Keratinocyte (primary cell): ENCODE measurements at regions not wholly inside any gene's neighbourhood (a gene's known extent, or its start where the extent isn't known, plus 50 kb on each side); places are given as distances from the start of the nearest gene placed in this dataset.

Experiments used
- DNase-seq: peaks from one replicate; pipeline ENCODE4 v3.0.0-alpha.2; 2011; ENCODE audit warnings: low read depth, missing footprints, low spot score
- FAIRE-seq: peaks from 2 replicates; lab custom pipeline; 2011; peaks lifted over from hg19 to GRCh38; lab: Jason Lieb, UNC
- H2AFZ ChIP-seq: 2 replicates; pipeline ENCODE4 v1.6.0; 2012; ENCODE audit warnings: low read length, control low read depth, inconsistent platforms; ENCODE audit not compliant: control insufficient read depth
- H3K27ac ChIP-seq: 2 replicates; pipeline ENCODE4 v1.5.1; 2011; ENCODE audit warnings: low read length; ENCODE audit not compliant: control insufficient read depth, insufficient read depth
- H3K27me3 ChIP-seq: 3 replicates; pipeline ENCODE4 v1.6.0; 2011; ENCODE audit warnings: low read length; ENCODE audit not compliant: control insufficient read depth, insufficient read depth; ENCODE audit errors: extremely low read depth
- H3K36me3 ChIP-seq, 2 experiments: 2 replicates in 1 of 2; 3 replicates in 1 of 2; pipeline ENCODE4 v1.5.1; 2011; ENCODE audit warnings: low read length in 2 of 2, mild to moderate bottlenecking in 1 of 2; ENCODE audit not compliant: control insufficient read depth in 2 of 2, insufficient read depth in 2 of 2; ENCODE audit errors: extremely low read depth in 1 of 2
- H3K4me1 ChIP-seq: 3 replicates; pipeline ENCODE4 v1.5.1; 2011; ENCODE audit warnings: low read length; ENCODE audit not compliant: control insufficient read depth, insufficient read depth; ENCODE audit errors: extremely low read depth
- H3K4me2 ChIP-seq: 3 replicates; pipeline ENCODE4 v1.6.0; 2011; ENCODE audit warnings: low read depth, low read length; ENCODE audit not compliant: control insufficient read depth, insufficient read depth; ENCODE audit errors: extremely low read depth
- H3K4me3 ChIP-seq, 3 experiments: fragments of 200-600 bp in 1 of 3; sonication (generic) in 1 of 3; 2 replicates in 2 of 3; 3 replicates in 1 of 3; pipeline ENCODE4 v1.5.1; 2011 to 2016; ENCODE audit warnings: low read length in 3 of 3, mild to moderate bottlenecking in 3 of 3, control low read depth in 2 of 3, inconsistent platforms in 1 of 3, low read depth in 1 of 3, mixed read lengths in 1 of 3, mixed run types in 1 of 3, moderate library complexity in 1 of 3; ENCODE audit not compliant: control insufficient read depth in 2 of 3, insufficient read depth in 2 of 3; ENCODE audit errors: extremely low read depth in 1 of 3
- H3K79me2 ChIP-seq: 2 replicates; pipeline ENCODE4 v1.6.0; 2012; ENCODE audit warnings: low read length; ENCODE audit not compliant: control insufficient read depth, insufficient read depth
- H3K9ac ChIP-seq: 3 replicates; pipeline ENCODE4 v1.6.0; 2011; ENCODE audit warnings: low read length; ENCODE audit not compliant: control insufficient read depth, insufficient read depth; ENCODE audit errors: extremely low read depth
- H3K9me1 ChIP-seq: 3 replicates; pipeline ENCODE4 v1.6.0; 2011; ENCODE audit warnings: low read length; ENCODE audit not compliant: control insufficient read depth, insufficient read depth; ENCODE audit errors: extremely low read depth
- H3K9me3 ChIP-seq: 2 replicates; pipeline ENCODE4 v1.5.1; 2012; ENCODE audit warnings: low read depth, low read length; ENCODE audit not compliant: control insufficient read depth
- H4K20me1 ChIP-seq: 3 replicates; pipeline ENCODE4 v1.6.0; 2011; ENCODE audit warnings: low read length; ENCODE audit not compliant: control insufficient read depth, insufficient read depth; ENCODE audit errors: extremely low read depth
- EZH2 ChIP-seq: IDR thresholded peaks from one replicate; pipeline ENCODE4 v1.6.1; 2012; ENCODE audit warnings: inconsistent platforms, mild to moderate bottlenecking, low read length, moderate library complexity
- dilution Hi-C: fragments of 300-500 bp; cut with MboI; formaldehyde crosslinking; loops from one replicate; pipeline ENCODE4 v1.7.0; 2020; ENCODE audit warnings: low sequenced_read_pairs; ENCODE audit not compliant: extremely low pct_ligation_motif_present
- TF ChIP-seq, protein P1 (sequence below), 3 experiments: IDR thresholded peaks in 1 of 3; conservative IDR thresholded peaks in 1 of 3; optimal IDR thresholded peaks in 1 of 3; 2 replicates in 2 of 3; 3 replicates in 1 of 3; pipeline versions ENCODE3 to v1.5.1; 2011; ENCODE audit warnings: low read length in 3 of 3, mild to moderate bottlenecking in 3 of 3, moderate library complexity in 2 of 3, control low read depth in 1 of 3, inconsistent platforms in 1 of 3; ENCODE audit not compliant: insufficient read depth in 2 of 3; ENCODE audit errors: extremely low read depth in 1 of 3

DNA sequence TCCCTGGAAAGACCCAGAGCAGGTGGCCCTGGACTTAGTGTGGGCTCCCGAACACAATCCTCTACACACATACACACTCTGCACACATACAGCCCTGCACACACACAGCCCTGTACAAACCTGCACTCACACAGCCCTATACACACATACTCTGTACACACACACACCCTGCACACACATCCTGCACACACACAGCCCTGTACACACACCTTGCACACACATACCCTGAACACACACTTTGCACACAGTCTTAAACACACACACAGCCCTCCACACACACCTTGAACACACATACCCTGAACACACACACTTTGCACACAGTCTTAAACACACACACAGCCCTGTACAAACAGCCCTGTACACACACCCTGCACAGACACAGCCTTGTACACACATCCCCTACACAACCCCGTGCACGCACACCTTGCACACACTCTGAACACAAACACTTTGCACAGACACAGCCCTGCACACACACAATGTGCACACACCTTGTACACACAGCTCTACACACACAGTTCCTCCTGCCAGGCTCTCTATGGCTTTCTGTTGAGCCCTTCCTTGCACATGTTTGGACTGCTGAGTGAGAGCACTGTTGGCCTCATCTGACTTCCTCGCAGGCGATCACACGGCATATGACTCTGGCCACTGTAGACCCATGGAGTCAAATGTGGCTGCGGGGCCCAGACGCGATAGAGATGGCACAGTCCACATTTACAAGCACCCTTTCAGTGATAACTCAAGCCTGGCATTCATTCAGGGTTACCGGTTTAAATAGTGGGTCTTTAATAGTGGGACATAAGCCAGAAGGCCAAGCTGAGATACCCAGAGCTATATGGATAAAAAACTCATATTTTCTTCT lies 245.7 kb upstream of the IRX1 start:
- Histone ChIP-seq H3K9ac (no peak overlapping the region), H3K9me3 (no peaks in the 10 kb centered on the region), H4K20me1 (no peaks in the 10 kb centered on the region), H3K27me3 (no peaks in the 10 kb centered on the region), H3K79me2 (no peaks in the 10 kb centered on the region), H3K9me1 (no peaks in the 10 kb centered on the region), H3K4me3 (no peak overlapping the region), H3K27ac (no peak overlapping the region), H3K4me2 (no peak overlapping the region), H2AFZ (no peak overlapping the region), H3K36me3 (no peaks in the 10 kb centered on the region), H3K4me1 (no peaks in the 10 kb centered on the region)
- FAIRE-seq (no peak), DNase-seq (no peak)
- no peak for TF ChIP-seq EZH2
- TF ChIP-seq, protein P1, sequence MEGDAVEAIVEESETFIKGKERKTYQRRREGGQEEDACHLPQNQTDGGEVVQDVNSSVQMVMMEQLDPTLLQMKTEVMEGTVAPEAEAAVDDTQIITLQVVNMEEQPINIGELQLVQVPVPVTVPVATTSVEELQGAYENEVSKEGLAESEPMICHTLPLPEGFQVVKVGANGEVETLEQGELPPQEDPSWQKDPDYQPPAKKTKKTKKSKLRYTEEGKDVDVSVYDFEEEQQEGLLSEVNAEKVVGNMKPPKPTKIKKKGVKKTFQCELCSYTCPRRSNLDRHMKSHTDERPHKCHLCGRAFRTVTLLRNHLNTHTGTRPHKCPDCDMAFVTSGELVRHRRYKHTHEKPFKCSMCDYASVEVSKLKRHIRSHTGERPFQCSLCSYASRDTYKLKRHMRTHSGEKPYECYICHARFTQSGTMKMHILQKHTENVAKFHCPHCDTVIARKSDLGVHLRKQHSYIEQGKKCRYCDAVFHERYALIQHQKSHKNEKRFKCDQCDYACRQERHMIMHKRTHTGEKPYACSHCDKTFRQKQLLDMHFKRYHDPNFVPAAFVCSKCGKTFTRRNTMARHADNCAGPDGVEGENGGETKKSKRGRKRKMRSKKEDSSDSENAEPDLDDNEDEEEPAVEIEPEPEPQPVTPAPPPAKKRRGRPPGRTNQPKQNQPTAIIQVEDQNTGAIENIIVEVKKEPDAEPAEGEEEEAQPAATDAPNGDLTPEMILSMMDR (optimal IDR thresholded peaks at IDR 0.05 in 1 of 3, IDR thresholded peaks at IDR 0.05 in 1 of 3, conservative IDR thresholded peaks at IDR 0.05 in 1 of 3; ENCODE audit: extremely low read depth in 1 of 3, insufficient read depth in 2 of 3, low read length in 3 of 3): no peak
- dilution Hi-C loops: no loop called here

DNA sequence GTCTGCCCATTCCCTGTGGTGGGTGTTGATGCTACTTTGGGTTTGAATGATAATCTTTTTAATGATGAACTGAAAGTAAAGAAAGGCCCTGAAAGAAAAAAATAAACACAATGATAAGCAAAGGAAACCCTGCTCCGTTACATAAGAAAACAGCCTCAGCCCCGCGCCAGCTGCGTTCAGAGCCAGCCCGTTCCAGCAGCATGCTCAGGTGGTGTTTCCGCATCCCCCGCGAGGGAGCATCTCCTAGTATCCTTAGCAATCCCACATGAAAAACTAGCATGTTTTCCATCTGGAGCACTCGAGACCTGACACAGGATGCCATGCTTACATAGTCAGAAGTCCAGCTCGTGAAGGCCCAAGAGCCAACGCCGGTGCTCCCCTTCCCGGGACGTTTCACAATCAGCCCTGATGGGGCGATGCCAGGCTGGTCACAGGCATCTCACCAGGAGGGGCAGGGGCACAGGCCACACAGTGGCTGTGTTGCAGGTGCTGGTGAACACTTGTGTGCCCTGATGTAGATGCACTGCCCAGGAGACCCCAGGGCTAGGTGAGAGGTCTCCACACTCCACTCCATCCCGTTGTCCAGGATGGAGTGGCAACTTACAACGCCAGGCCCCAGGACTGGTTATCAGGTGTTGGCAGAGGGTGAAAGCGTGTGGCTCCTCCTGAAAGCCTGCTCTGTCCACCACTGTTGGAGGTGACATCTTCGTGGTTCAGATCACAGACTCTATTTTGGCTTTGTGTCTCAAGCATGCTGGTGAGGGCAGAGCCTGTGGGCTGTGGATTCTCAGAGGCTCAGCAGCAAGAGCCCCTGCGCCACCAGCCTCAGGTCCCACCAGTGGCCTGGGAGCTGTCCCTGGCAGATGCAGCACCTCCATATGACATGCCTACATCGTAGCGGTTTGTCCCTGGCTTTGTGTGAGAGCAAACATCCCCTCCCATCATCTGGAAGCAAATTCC lies 246.8 kb upstream of the IRX1 start:
- no peaks in the 10 kb centered on the region for H3K36me3 ChIP-seq
- TF ChIP-seq, protein P1 (optimal IDR thresholded peaks at IDR 0.05 in 1 of 3, IDR thresholded peaks at IDR 0.05 in 1 of 3, conservative IDR thresholded peaks at IDR 0.05 in 1 of 3; ENCODE audit: extremely low read depth in 1 of 3, insufficient read depth in 2 of 3, low read length in 3 of 3): no peak
- TF ChIP-seq EZH2: no peak
- H3K9me3 ChIP-seq: no peaks in the 10 kb centered on the region
- FAIRE-seq (no peak), DNase-seq (no peak)
- no peaks in the 10 kb centered on the region for H3K9me1 ChIP-seq
- no peak overlapping the region for H2AFZ ChIP-seq
- no peaks in the 10 kb centered on the region for H3K4me1 ChIP-seq
- no peak overlapping the region for H3K9ac ChIP-seq
- no peaks in the 10 kb centered on the region for H3K27me3 ChIP-seq
- H3K79me2 ChIP-seq: no peaks in the 10 kb centered on the region
- no peak overlapping the region for H3K27ac ChIP-seq
- H4K20me1 ChIP-seq: no peaks in the 10 kb centered on the region
- dilution Hi-C loops: no loop called here
- no peak overlapping the region for H3K4me2 ChIP-seq
- H3K4me3 ChIP-seq: no peak overlapping the region
